ENCODE measurements at regions not wholly inside any gene's neighbourhood (a gene's known extent, or its start where the extent isn't known, plus 50 kb on each side); places are given as distances from the start of the nearest gene placed in this dataset.

DNA sequence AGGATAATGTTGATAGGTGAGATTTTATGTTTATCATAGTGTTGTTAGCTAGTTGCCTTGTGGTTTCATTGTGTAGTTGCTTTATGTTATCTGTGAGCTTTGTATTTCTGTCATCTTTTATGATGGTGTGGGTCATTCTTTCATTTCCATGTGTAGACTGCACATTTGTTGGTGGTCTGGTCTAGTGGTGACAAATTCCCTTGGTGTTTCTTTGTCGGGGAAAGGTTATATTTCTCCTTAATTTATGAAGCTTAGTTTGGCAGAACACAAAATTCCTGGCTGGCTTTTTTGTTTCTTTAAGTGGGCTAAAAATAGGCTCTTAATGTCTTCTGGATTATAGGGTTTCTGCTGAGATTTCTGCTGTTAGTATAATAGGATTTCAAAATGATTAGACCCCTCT lies 347.2 kb upstream of the ADAMTS5 start:
- TF ChIP-seq, protein P1, sequence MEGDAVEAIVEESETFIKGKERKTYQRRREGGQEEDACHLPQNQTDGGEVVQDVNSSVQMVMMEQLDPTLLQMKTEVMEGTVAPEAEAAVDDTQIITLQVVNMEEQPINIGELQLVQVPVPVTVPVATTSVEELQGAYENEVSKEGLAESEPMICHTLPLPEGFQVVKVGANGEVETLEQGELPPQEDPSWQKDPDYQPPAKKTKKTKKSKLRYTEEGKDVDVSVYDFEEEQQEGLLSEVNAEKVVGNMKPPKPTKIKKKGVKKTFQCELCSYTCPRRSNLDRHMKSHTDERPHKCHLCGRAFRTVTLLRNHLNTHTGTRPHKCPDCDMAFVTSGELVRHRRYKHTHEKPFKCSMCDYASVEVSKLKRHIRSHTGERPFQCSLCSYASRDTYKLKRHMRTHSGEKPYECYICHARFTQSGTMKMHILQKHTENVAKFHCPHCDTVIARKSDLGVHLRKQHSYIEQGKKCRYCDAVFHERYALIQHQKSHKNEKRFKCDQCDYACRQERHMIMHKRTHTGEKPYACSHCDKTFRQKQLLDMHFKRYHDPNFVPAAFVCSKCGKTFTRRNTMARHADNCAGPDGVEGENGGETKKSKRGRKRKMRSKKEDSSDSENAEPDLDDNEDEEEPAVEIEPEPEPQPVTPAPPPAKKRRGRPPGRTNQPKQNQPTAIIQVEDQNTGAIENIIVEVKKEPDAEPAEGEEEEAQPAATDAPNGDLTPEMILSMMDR (conservative IDR thresholded peaks at IDR 0.05): no peak
- TF ChIP-seq ZFX (IDR thresholded peaks at IDR 0.05): no peak
